A549 (cell line): ENCODE measurements at regions not wholly inside any gene's neighbourhood (a gene's known extent, or its start where the extent isn't known, plus 50 kb on each side); places are given as distances from the start of the nearest gene placed in this dataset.

Source experiments
- BHLHE40 ChIP-seq: IDR thresholded peaks from 2 replicates; pipeline ENCODE4 v1.6.1; 2012; ENCODE audit warnings: low read depth, low read length, inconsistent platforms
- CEBPB ChIP-seq, 2 experiments: fragments of >200 bp in 1 of 2; sonication (Bioruptor Twin) in 1 of 2; formaldehyde crosslinking in 1 of 2; IDR thresholded peaks; 2 replicates each; pipeline ENCODE4 v1.6.1; 2012 to 2016
- EHF ChIP-seq: fragments of 250-450 bp; sonication (Bioruptor Pico); IDR thresholded peaks from 2 replicates; pipeline ENCODE4 v1.5.0; 2020; ENCODE audit warnings: mild to moderate bottlenecking
- MAFK ChIP-seq: fragments of 450-650 bp; IDR thresholded peaks from 2 replicates; pipeline ENCODE4 v1.6.1; 2014; ENCODE audit not compliant: partially characterized antibody
- TF ChIP-seq, protein P1 (sequence below): fragments of >200 bp; sonication (Bioruptor Twin); formaldehyde crosslinking; IDR thresholded peaks from 3 replicates; pipeline ENCODE4 v1.5.1; 2016

DNA sequence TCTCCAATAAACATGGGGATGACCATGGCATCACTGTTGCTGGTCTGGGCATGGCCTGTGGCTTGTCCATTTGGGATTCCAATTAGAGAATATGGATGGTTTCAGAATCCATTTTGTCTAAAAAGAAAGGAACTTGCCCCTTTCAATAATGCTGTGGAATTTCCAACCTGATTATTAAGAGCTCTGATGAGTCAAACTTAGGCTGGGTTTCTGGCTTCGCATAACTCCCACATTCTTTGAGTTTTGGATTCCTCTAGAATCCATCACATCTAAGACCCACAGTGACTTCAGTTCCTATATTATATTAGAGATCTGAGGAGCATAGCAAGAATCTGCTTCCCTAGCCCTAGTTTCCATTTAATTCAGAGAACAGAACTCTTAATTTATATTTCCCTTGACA, 531.5 kb downstream of the TNS1 start:
- TF ChIP-seq, protein P1, sequence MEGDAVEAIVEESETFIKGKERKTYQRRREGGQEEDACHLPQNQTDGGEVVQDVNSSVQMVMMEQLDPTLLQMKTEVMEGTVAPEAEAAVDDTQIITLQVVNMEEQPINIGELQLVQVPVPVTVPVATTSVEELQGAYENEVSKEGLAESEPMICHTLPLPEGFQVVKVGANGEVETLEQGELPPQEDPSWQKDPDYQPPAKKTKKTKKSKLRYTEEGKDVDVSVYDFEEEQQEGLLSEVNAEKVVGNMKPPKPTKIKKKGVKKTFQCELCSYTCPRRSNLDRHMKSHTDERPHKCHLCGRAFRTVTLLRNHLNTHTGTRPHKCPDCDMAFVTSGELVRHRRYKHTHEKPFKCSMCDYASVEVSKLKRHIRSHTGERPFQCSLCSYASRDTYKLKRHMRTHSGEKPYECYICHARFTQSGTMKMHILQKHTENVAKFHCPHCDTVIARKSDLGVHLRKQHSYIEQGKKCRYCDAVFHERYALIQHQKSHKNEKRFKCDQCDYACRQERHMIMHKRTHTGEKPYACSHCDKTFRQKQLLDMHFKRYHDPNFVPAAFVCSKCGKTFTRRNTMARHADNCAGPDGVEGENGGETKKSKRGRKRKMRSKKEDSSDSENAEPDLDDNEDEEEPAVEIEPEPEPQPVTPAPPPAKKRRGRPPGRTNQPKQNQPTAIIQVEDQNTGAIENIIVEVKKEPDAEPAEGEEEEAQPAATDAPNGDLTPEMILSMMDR, result no peak
- no peak for TF ChIP-seq EHF (CRISPR knock-in tag)
- no peak for TF ChIP-seq BHLHE40
- no peak for TF ChIP-seq CEBPB (IDR thresholded peaks at IDR 0.05)
- no peak for TF ChIP-seq MAFK
